CD8-positive, alpha-beta memory T cell (primary cell): ENCODE measurements at regions not wholly inside any gene's neighbourhood (a gene's known extent, or its start where the extent isn't known, plus 50 kb on each side); places are given as distances from the start of the nearest gene placed in this dataset.
"Not testable (repeated sequence)": the region's sequence is repeated elsewhere in the genome, so short reads cannot be mapped to it uniquely, and the experiment has no call there.

Source experiments
- CTCF ChIA-PET: fragments of 350-600 bp; sonication (Branson Sonifier 250); formaldehyde crosslinking; loops from one replicate; lab custom pipeline; 2021; ENCODE audit warnings: antibody characterized with exemption; lab: Charles Lee
- POLR2A ChIA-PET: fragments of 350-600 bp; sonication (Branson Sonifier 250); formaldehyde crosslinking; loops from one replicate; lab custom pipeline; 2021; ENCODE audit warnings: antibody characterized with exemption; lab: Charles Lee
- DNase-seq, 5 donors: peaks; one replicate each; pipeline versions ENCODE4 v3.0.0 to v3.0.0-alpha.2; 2020 to 2022; ENCODE audit warnings: mixed read lengths in 1 of 5
- H3K27ac ChIP-seq: one replicate; pipeline ENCODE4 v1.7.0; 2013; ENCODE audit warnings: low read depth, mild to moderate bottlenecking, low read length, moderate library complexity
- H3K27me3 ChIP-seq: 2 replicates; pipeline ENCODE4 v1.7.0; 2013; ENCODE audit warnings: low read length, mild to moderate bottlenecking; ENCODE audit not compliant: insufficient read depth, poor library complexity, severe bottlenecking
- H3K36me3 ChIP-seq: 2 replicates; pipeline ENCODE4 v1.7.0; 2013; ENCODE audit warnings: mild to moderate bottlenecking, low read length, moderate library complexity; ENCODE audit not compliant: insufficient read depth
- H3K4me1 ChIP-seq: 2 replicates; pipeline ENCODE4 v1.7.0; 2013; ENCODE audit warnings: mild to moderate bottlenecking, low read length, moderate library complexity; ENCODE audit not compliant: insufficient read depth
- H3K4me3 ChIP-seq: 2 replicates; pipeline ENCODE4 v1.7.0; 2013; ENCODE audit warnings: mild to moderate bottlenecking, low read length
- H3K9me3 ChIP-seq: 2 replicates; pipeline ENCODE4 v1.7.0; 2013; ENCODE audit warnings: mild to moderate bottlenecking, low read length
- H3K27ac Mint-ChIP-seq, 8 donors: one replicate each; pipeline ENCODE4 v1.8.0; 2020 to 2021; ENCODE audit warnings: mixed read lengths in 8 of 8, mild to moderate bottlenecking in 6 of 8, inconsistent platforms in 3 of 8, moderate library complexity in 3 of 8
- H3K27me3 Mint-ChIP-seq, 2 donors: one replicate each; pipeline ENCODE4 v1.8.0; 2020 to 2021; ENCODE audit warnings: mixed read lengths in 2 of 2, mild to moderate bottlenecking in 1 of 2, moderate library complexity in 1 of 2
- H3K36me3 Mint-ChIP-seq, 3 donors: one replicate each; pipeline ENCODE4 v1.8.0; 2020 to 2021; ENCODE audit warnings: mixed read lengths in 3 of 3, inconsistent platforms in 1 of 3, mild to moderate bottlenecking in 1 of 3
- H3K4me1 Mint-ChIP-seq, 3 donors: one replicate each; pipeline ENCODE4 v1.8.0; 2020 to 2021; ENCODE audit warnings: mixed read lengths in 3 of 3, inconsistent platforms in 1 of 3, mild to moderate bottlenecking in 1 of 3
- H3K4me3 Mint-ChIP-seq, 7 donors: one replicate each; pipeline ENCODE4 v1.8.0; 2020 to 2021; ENCODE audit warnings: mixed read lengths in 7 of 7, mild to moderate bottlenecking in 6 of 7, moderate library complexity in 4 of 7, inconsistent platforms in 2 of 7
- H3K9me3 Mint-ChIP-seq, 5 donors: one replicate each; pipeline ENCODE4 v1.8.0; 2020 to 2022; ENCODE audit warnings: mixed read lengths in 5 of 5, mild to moderate bottlenecking in 3 of 5, moderate library complexity in 2 of 5, inconsistent platforms in 1 of 5

GRCh38 chr11:100592619-100593260 lies 94.3 kb upstream of the ARHGAP42 start:
- H3K27ac Mint-ChIP-seq: no peak overlapping the region
- H3K27me3 Mint-ChIP-seq: peaks cover 0 to 3% of the 10 kb centered on the region in 2 donors
- H3K27me3 ChIP-seq: no peaks in the 10 kb centered on the region
- H3K9me3 Mint-ChIP-seq: peaks cover 7 to 16% (median 7%) of the 10 kb centered on the region in 5 donors
- H3K36me3 Mint-ChIP-seq: no peaks in the 10 kb centered on the region
- H3K27ac ChIP-seq: no peak overlapping the region
- no peaks in the 10 kb centered on the region for H3K4me1 ChIP-seq
- ChIA-PET CTCF (no interaction called here), POLR2A (no interaction called here)
- no peak overlapping the region for H3K4me3 Mint-ChIP-seq
- no peaks in the 10 kb centered on the region for H3K9me3 ChIP-seq
- H3K4me1 Mint-ChIP-seq: no peaks in the 10 kb centered on the region
- no peak overlapping the region for H3K4me3 ChIP-seq
- H3K36me3 ChIP-seq: no peaks in the 10 kb centered on the region
- DNase-seq: no peak

GRCh38 chr11:100593291-100593690 lies 93.8 kb upstream of the ARHGAP42 start:
- no peak for DNase-seq

GRCh38 chr11:100594320-100594719 lies 92.8 kb upstream of the ARHGAP42 start:
- H3K27me3 ChIP-seq: no peaks in the 10 kb centered on the region

More at GRCh38 chr11:100593291-100593690, 93.8 kb upstream of the ARHGAP42 start:
- H3K27ac Mint-ChIP-seq: no peak overlapping the region
- peaks cover 4 to 19% (median 7%) of the 10 kb centered on the region in 5 donors for H3K9me3 Mint-ChIP-seq
- no peaks in the 10 kb centered on the region for H3K27me3 Mint-ChIP-seq
- Histone ChIP-seq H3K27ac (no peak overlapping the region), H3K4me3 (no peak overlapping the region), H3K4me1 (no peaks in the 10 kb centered on the region), H3K9me3 (no peaks in the 10 kb centered on the region), H3K36me3 (no peaks in the 10 kb centered on the region), H3K27me3 (no peaks in the 10 kb centered on the region)
- no peaks in the 10 kb centered on the region for H3K4me1 Mint-ChIP-seq
- POLR2A ChIA-PET: no interaction called here
- CTCF ChIA-PET: no interaction called here
- H3K36me3 Mint-ChIP-seq: no peaks in the 10 kb centered on the region
- no peak overlapping the region for H3K4me3 Mint-ChIP-seq

GRCh38 chr11:100600941-100601340 lies 86.1 kb upstream of the ARHGAP42 start:
- Mint-ChIP-seq H3K27me3 (no peaks in the 10 kb centered on the region), H3K4me3 (no peak overlapping the region)
- CTCF ChIA-PET: no interaction called here

More at GRCh38 chr11:100594320-100594719, 92.8 kb upstream of the ARHGAP42 start:
- Histone ChIP-seq H3K36me3 (no peaks in the 10 kb centered on the region), H3K4me1 (no peaks in the 10 kb centered on the region), H3K9me3 (no peaks in the 10 kb centered on the region), H3K4me3 (no peak overlapping the region), H3K27ac (no peak overlapping the region)
- POLR2A ChIA-PET: no interaction called here
- H3K4me3 Mint-ChIP-seq: no peak overlapping the region
- CTCF ChIA-PET: no interaction called here
- DNase-seq: no peak
- no peaks in the 10 kb centered on the region for H3K36me3 Mint-ChIP-seq
- H3K4me1 Mint-ChIP-seq: no peaks in the 10 kb centered on the region
- no peaks in the 10 kb centered on the region for H3K27me3 Mint-ChIP-seq
- peaks cover 2 to 19% (median 7%) of the 10 kb centered on the region in 5 donors for H3K9me3 Mint-ChIP-seq
- H3K27ac Mint-ChIP-seq: no peak overlapping the region

GRCh38 chr11:100602716-100603115 lies 84.4 kb upstream of the ARHGAP42 start:
- Histone ChIP-seq H3K27ac (no peak overlapping the region), H3K27me3 (no peaks in the 10 kb centered on the region), H3K9me3 (no peaks in the 10 kb centered on the region), H3K4me1 (no peaks in the 10 kb centered on the region), H3K4me3 (no peak overlapping the region), H3K36me3 (no peaks in the 10 kb centered on the region)
- no peaks in the 10 kb centered on the region for H3K4me1 Mint-ChIP-seq
- no peak overlapping the region for H3K27ac Mint-ChIP-seq
- ChIA-PET CTCF (no interaction called here), POLR2A (no interaction called here)
- no peaks in the 10 kb centered on the region for H3K36me3 Mint-ChIP-seq
- H3K4me3 Mint-ChIP-seq: no peak overlapping the region
- no peak for DNase-seq
- H3K9me3 Mint-ChIP-seq: peaks cover 6 to 19% (median 13%) of the 10 kb centered on the region in 5 donors
- H3K27me3 Mint-ChIP-seq: no peaks in the 10 kb centered on the region

More at GRCh38 chr11:100600941-100601340, 86.1 kb upstream of the ARHGAP42 start:
- Histone ChIP-seq H3K4me3 (no peak overlapping the region), H3K27me3 (no peaks in the 10 kb centered on the region), H3K4me1 (no peaks in the 10 kb centered on the region), H3K27ac (no peak overlapping the region), H3K36me3 (no peaks in the 10 kb centered on the region), H3K9me3 (no peaks in the 10 kb centered on the region)
- Mint-ChIP-seq H3K9me3 (peaks cover 4 to 22% (median 11%) of the 10 kb centered on the region in 5 donors), H3K4me1 (no peaks in the 10 kb centered on the region), H3K27ac (no peak overlapping the region), H3K36me3 (no peaks in the 10 kb centered on the region)
- POLR2A ChIA-PET: no interaction called here
- no peak for DNase-seq

- H3K27ac ChIP-seq, H3K36me3 Mint-ChIP-seq, POLR2A ChIA-PET, H3K4me3 Mint-ChIP-seq, H3K36me3 ChIP-seq, H3K27me3 Mint-ChIP-seq, H3K4me1 Mint-ChIP-seq, DNase-seq, H3K27ac Mint-ChIP-seq, H3K4me3 ChIP-seq, CTCF ChIA-PET, H3K4me1 ChIP-seq, H3K27me3 ChIP-seq, H3K9me3 ChIP-seq: not testable (repeated sequence)
- peaks cover 7 to 17% (median 13%) of the 10 kb centered on the region in 5 donors for H3K9me3 Mint-ChIP-seq
Measured at GRCh38 chr11:100607761-100608160, 79.3 kb upstream of the ARHGAP42 start.

GRCh38 chr11:100612766-100613165 lies 74.3 kb upstream of the ARHGAP42 start:
- H3K9me3 Mint-ChIP-seq: peaks cover 3 to 24% (median 8%) of the 10 kb centered on the region in 5 donors
- H3K36me3 Mint-ChIP-seq: no peaks in the 10 kb centered on the region
- no peak overlapping the region for H3K27ac Mint-ChIP-seq
- ChIA-PET POLR2A (no interaction called here), CTCF (no interaction called here)
- no peaks in the 10 kb centered on the region for H3K27me3 Mint-ChIP-seq
- no peak for DNase-seq
- no peaks in the 10 kb centered on the region for H3K4me1 Mint-ChIP-seq
- Histone ChIP-seq H3K36me3 (no peaks in the 10 kb centered on the region), H3K27me3 (no peaks in the 10 kb centered on the region), H3K4me1 (no peaks in the 10 kb centered on the region), H3K4me3 (no peak overlapping the region), H3K27ac (no peak overlapping the region), H3K9me3 (peaks cover 3% of the 10 kb centered on the region)
- no peak overlapping the region for H3K4me3 Mint-ChIP-seq

GRCh38 chr11:100618914-100619313 lies 68.2 kb upstream of the ARHGAP42 start:
- Mint-ChIP-seq H3K27ac (no peak overlapping the region), H3K36me3 (peaks cover 0 to 5% (median 0%) of the 10 kb centered on the region in 3 donors), H3K9me3 (peaks cover 25 to 28% (median 25%) of the 10 kb centered on the region in 5 donors), H3K4me3 (no peak overlapping the region), H3K27me3 (peaks cover 0 to 2% of the 10 kb centered on the region in 2 donors), H3K4me1 (no peaks in the 10 kb centered on the region)
- ChIA-PET CTCF (no interaction called here), POLR2A (no interaction called here)
- DNase-seq: no peak
- H3K9me3 ChIP-seq: no peaks in the 10 kb centered on the region
- no peak overlapping the region for H3K4me3 ChIP-seq
- no peaks in the 10 kb centered on the region for H3K4me1 ChIP-seq
- H3K36me3 ChIP-seq: no peaks in the 10 kb centered on the region
- H3K27ac ChIP-seq: no peak overlapping the region
- no peaks in the 10 kb centered on the region for H3K27me3 ChIP-seq
